T-helper 1 cell (primary cell): ENCODE measurements at regions not wholly inside any gene's neighbourhood (a gene's known extent, or its start where the extent isn't known, plus 50 kb on each side); places are given as distances from the start of the nearest gene placed in this dataset.

ENCODE experiments used
- DNase-seq, 5 donors: peaks; one replicate each; pipeline ENCODE4 v3.0.0-alpha.2; 2012 to 2020

DNA sequence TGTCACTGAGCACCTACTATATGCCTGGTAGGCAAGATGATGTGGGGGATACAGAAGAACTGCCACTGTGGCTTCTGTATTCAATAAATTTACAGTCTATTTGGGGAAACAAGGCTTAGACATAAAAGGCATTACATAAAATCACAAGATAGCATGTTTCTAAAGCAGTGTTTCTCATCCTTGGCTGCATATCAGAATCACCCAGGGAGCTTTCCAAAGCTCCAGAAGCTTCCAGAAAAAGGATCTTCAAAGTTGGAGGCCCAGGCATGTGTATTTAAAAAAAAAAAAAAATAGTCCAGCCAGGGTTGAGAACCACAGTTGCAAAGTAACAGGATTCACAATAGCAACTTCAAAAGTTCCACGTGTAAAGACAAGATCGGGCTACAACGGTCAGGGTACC is 112.4 kb upstream of the SPACA1 start:
- no peak for DNase-seq

DNA sequence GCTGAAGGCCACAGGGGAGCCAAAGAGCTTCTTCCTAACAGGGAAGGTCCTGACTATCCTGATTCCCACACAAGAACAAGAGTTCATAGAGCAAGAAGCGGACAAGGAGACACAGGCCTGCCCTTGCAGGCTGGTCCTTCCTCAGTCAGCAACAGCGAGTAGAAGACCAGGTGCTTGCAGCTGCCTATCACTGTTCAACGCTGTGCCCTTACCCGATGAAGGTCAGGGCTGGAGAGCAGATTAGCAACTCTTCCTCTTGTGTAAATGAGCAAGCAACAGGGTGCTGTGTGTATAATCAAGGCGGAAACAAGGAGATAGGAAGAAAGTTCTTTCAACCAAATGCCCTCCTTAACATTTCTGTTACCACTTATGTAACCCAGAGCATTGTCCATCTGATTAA is 115.3 kb upstream of the SPACA1 start:
- no peak for DNase-seq

DNA sequence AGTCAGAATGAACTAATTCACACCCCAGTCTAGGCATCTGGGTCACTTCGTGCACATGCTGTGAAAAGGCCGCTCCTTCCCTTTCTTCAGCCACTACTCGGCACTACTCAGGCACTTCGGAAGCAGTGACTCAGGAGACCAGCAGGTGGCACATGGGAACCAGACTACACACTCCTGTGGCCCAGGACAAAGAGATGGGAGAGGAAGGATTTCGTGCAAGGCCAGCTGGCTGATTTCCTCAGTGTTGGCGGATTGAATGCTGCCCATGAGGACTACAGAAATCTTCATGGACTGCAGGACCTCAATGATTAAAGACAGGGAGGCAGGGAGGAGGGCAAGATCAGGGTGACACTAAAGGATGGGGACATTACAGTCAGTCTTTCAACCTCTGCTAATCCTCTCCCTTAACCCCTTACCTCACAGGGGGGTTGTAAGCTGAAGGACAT is 117.8 kb upstream of the SPACA1 start:
- peak in 4 of 5 donors; percentile 12 to 53 (median 40) for DNase-seq

DNA sequence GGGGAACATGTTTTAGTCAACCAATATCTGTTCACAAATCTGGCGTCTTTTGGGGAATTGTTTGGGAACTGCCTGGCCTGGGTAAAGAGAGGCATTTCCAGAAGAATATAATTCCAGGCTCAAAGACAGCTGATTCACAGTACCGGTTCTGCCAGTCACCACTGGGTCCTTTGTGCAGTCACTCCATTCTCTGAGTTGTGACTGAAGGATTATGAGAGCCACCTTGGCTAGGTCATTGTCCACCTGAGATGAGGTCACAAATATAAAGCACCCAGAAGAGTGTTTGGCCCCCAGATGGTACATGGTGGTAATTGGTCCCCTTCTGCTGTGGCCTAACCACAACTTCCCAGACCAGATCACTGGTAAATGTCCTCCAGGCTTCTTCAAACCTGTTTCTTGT is 121.0 kb upstream of the SPACA1 start:
- no peak for DNase-seq

DNA sequence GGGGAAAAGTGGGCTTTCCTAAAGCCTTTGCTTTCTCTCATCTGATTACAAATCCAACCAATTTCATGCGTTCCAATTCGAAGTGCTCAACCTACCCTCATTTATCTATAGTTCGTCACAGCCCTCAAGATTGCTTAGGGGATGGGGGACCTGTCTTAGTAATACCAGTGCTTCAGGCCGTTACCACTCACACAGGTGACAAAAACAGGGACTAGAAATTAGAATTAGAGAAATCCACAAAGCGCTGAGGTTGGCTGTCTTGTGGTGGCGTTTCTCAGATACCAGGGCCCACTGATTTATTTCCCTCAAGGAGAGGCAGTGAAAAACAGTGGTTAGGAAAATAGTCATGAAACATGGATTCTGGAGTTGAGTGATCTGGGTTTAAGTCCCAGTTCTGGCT is 121.6 kb upstream of the SPACA1 start:
- no peak for DNase-seq

DNA sequence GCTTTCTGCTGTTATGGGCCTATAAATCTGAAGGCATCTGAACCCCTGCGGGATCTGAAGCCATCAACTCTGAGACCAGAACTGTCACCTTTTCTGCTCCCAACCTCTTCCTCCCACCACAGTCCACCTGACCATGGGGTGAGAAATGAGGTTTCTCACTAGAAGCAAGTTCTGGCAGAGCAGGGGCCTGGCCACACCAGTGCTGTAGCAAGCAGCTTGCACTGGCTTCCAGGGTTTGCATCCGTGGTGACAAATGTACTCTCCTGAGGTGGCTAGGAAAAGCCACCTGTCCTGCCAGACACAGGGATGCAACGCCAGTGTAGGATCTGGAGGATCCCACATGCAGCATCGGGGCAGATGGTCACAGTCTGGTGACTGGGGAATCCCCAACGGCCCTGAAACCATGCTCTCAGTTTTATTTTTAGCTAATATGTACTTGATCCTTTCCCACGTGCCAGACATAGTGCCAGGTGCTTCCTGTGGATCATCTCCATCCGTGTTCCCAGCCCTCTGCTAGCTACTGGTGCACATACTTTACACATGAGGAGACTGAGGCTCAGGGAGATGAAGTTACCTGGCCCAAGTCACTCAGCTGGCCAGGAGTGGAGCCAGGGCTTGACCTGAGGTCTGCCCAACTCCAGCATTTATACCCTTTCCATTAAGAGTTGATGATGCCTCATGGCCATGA is 122.1 kb upstream of the SPACA1 start:
- DNase-seq: no peak

DNA sequence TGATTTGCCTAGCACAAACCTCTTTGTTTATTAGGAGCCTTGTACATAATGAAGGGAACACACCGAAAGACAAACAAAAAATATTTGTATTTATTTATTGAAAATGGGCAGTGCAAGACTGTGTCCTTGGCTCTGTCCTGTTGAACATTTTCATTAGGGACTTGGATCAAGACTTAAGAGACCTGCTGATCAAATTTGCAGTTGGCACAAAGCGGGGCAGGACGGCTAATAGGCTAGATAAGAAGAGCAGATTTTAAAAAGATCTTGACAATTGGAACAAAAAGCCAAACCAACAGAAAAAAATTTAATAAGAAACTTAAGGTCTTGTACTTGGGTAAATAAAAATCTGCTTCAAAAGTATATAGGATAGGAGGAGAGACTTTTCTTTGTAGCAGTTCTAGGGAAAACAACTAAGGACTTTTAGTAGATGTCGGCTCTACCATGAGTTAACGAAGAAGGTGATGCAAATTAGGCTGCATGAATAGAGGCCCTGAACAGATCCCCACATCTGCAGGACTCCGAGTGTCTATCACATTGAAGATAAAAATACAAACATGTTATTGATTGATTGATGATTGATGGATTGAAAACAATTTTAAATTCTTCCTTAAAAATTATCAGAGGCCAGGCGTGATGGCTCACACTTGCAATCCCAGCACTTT is 124.1 kb upstream of the SPACA1 start:
- DNase-seq: no peak

DNA sequence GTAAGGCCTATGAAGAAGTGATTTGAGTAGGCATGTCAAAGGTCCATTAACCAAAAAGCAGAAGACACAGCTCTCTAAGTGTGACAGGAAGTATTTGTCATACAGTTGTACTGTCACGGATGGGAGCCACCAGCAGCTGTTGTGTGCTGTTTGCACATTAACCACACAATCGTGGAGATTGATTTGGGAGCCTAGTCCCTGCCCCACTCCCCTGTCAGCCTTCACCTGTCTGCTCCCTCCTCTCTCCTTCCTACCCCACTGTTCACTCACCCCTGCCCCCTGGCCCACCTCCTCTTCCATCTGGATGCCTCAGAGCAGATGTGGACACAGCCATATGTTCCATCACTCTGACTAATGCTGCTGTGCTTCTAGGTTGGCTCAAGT is 124.7 kb upstream of the SPACA1 start:
- DNase-seq: peak in 1 of 5 donors; percentile 51

DNA sequence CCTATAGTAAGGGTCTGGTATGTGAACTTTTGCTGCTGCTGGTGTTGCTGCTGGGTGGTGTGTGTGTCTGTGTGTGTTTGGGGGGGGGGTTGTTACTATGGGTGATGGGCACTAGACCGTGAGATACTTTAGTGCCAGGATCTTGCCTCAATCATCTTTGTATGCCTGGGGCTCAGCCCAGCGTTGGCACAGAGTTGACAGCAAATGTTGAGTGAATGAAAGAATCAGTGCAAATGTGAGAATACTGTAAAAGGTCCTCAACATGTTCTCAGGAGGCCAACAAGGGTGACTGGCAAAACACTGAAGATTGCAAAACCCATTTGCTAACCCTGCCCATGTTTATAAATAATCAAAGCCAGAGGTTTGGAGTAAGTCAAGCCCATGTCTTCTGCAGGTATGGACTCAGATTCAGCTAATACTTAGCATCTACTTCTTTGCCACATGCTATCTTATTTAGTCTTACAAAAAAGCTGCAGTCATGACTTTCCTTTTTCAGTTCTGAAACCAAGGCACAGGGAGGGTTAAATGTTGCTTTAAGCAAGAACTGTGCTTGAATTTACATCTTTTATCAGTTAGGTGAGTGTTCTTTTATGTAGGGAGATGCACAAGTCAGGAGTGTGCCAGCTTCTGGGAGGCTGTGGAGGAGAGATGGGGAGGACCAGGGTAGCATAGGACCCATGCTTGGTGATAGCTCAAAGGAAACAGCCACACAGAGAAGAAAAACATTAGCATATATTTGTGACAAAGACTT is 125.3 kb upstream of the SPACA1 start:
- no peak for DNase-seq

DNA sequence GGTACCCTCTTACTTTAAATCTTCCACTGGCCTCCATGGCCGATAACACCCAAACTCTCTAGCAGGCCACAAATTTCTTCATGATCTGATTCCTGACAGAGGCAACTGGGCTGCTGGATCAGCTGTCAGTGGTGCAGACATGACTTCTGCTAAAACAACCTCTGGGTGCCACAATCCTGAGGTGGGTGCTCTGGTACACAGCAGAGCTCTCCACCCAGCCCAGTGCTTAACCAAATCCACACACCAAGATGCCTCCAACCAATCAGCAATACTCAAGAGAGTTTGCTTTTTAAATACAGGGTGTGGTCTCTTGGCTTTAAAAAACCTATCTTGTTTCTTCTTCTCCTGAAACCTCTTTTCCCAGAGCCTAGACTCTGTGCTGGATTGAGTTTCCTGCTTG is 126.6 kb upstream of the SPACA1 start:
- DNase-seq: no peak

DNA sequence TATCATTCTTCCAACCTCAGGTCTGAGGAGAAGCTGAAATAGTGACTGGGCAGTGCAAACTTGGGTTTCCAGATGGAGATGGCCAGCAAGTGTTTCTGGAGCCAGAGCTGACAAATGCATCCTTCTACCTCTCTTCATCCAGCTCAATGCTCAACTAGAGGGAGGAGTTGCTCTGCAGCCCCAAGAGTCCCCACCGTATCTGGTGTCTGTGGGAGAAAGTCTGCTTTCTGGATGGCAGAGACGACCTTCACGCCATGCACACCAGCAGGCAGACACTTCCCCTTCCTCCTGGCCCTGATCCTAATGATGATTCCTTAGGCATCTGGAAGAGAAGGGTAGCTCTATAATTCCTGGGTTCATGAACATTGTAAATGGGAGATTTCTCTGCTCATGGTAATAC is 127.4 kb upstream of the SPACA1 start:
- no peak for DNase-seq

DNA sequence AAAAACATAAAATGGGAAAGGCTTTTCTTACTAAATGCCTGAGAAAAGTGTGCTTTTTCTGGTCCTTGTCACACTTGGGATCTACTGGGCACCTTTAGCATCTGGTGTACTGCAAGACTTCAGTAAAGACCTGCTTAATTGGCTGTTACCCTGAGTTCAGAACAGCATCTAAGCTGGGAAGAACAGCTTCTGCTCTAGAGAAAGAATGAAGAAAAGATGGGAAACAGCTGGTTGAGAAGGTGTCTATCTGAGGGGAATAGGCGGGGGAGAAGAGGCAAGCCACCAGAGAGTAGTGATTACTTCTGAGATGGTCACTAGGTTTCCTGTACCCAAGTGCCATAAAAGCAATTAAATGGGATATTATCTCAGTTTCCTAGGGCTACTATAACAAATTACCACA is 128.2 kb upstream of the SPACA1 start:
- no peak for DNase-seq

DNA sequence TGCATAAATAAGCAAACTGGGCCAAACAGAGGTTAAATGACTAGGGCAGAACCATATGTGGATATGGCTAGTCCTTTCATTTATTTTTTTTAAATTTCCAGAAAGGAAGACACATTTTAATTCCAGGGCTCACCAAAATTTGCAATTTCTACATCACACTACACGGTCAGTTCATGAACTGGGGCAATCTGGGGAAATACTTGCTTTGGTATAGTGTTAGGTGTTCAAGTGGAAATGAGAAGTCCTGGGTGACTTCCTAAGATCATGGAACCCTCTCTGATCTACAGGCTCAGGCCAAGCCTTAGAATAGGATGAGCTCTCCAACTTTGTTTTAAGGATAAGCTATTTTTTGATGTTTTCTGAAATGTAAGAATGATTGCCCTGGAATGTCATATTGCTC is 128.6 kb upstream of the SPACA1 start:
- no peak for DNase-seq

DNA sequence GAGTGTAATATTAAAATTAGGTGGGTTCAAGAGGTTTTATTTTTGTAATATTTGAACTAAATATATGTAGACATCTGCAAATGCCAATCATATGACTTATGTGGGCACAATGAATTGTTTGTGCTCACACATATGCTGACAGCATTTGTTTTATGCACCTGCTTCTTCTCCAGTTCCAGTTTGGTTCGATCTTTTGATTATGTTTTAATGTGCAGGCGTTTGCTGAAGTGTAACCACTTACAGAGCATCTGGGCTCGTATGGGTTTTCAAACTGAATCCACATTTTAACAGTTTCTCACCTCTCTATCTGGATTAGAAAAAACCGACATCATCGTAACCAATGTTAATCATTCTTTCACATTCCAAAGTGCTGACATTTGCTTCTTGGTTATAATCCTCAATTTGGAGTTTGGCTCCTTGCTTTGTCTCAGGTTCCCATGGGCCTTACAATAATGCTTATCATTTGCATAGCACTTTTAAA is 129.1 kb upstream of the SPACA1 start:
- no peak for DNase-seq

DNA sequence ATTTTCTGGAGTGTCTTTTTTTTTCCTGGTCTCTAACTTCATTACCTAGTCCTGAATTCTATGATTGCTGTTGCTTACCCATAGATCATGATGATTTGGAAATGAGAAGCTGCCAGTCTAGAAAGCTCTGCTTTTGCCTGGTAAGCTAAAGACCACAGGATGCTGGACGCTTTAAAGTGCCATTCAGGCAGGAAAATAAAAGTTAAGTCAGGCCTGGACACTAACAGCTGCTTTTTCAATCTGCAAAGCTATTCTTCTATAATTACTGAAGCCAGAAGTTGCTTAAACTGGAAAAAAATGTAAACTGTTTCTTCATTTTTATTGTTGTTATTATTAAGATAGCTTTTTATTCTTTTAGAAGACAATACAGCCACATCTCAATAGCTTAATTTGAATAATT is 129.8 kb upstream of the SPACA1 start:
- DNase-seq: no peak

DNA sequence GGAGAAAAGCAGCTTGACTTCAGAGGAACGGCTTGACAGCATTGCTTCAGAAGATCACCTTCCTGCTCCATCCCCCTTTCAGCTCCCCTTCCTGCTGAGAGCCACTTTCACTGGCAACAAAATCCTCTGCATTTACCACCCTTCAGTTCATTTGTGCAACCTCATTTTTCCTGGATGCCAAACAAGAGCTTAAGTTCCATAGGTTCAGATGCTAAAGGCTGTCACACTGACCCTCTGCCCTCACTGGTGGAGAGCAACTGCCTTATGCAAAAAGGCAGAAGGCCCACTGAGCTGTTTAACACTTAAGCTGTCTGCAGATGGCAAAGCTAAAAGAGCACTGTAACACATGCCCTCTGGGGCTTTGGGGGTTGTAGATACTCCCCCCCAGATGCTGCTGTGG is 131.2 kb upstream of the SPACA1 start:
- no peak for DNase-seq

DNA sequence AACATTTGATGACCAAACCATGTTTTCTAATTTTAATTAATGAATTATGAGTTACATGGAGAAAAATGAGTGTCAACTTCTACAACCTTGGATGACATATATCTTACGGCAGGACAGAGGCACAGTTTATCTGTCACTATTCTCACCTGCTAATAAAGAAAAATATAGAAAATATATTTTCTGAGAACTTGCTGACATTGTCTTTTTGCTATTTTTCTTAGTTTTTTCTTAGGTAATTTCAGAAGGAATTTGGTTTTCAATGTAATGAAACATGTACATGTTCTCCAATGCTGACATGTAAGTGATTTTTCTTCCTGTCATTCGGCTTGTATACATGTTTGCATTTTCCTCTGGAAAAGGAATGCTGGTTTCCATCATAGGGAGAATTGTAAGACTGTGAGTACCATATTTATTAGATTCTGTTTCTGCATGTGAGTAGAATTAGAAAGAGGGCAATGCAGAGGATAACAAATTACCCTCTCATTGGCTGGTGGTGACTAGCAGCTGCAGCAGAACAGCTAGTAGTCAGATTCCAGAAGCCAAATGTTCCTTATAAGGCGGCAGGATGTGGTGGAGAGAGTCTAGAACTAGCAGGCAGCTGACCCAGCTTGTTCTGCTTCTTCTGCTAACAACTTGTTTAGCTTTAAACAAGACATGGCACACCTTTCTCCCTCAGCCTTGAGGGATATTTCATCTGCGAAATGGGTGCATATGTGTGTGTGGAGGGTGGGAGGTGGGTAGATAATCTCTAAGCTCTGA is 132.8 kb upstream of the SPACA1 start:
- peak in 1 of 5 donors; percentile 39 for DNase-seq

DNA sequence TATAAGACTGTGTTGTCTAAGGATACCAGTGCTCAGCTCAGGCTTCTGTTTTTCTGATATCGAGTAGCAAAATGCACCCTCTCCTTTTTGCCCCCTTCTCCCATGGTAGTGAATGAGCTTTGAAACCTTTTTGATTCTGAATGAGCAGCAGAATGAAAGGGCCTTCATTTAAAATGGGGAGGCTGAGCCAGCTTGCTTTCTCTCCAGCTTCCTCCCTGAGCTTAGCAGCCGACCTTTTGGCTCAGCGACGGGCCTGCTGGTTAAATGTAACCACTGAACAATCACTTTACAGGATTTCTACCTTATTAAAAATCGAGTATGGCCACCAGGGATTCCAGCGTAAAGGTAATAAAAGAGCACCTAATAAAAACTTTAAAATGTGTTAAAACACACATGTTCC is 133.7 kb upstream of the SPACA1 start:
- no peak for DNase-seq

DNA sequence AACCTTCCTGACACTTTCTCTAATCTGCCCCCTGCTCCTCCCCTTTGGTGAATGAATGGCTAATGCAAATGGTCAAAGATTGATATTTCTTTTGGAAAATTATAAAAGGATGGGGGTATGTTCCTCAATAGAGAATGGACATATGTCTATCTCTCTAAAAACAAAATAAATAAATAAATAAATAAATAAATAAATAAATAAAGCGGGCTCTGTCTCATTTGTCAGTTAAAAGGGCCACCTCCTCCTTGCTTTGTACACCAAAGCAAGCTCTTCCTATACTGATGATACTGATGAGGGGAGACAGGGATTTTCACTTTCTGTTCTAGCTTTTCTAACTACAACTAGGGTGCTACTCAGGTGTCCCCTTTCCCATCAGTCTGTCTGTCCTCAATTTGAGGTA is 135.5 kb upstream of the SPACA1 start:
- DNase-seq: no peak

DNA sequence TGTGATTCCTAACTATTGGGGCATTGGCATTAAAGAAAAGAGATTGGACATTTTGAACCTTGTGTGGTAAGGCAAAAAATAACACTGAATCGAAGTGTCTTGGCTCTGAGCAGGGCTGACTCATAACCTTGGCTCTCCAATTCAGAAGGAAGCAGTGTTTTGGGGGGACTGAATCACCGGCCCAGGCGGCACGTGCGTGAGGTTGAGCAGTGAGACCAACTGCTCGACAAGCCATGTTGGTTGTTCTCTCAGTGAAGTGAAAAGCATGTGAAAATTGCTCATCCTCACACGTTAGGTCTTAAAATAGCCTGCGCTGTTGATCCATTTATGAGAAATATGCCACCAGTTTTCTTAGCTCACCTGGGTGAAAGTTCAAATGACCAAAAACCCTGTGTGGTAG is 137.8 kb upstream of the SPACA1 start:
- no peak for DNase-seq

DNA sequence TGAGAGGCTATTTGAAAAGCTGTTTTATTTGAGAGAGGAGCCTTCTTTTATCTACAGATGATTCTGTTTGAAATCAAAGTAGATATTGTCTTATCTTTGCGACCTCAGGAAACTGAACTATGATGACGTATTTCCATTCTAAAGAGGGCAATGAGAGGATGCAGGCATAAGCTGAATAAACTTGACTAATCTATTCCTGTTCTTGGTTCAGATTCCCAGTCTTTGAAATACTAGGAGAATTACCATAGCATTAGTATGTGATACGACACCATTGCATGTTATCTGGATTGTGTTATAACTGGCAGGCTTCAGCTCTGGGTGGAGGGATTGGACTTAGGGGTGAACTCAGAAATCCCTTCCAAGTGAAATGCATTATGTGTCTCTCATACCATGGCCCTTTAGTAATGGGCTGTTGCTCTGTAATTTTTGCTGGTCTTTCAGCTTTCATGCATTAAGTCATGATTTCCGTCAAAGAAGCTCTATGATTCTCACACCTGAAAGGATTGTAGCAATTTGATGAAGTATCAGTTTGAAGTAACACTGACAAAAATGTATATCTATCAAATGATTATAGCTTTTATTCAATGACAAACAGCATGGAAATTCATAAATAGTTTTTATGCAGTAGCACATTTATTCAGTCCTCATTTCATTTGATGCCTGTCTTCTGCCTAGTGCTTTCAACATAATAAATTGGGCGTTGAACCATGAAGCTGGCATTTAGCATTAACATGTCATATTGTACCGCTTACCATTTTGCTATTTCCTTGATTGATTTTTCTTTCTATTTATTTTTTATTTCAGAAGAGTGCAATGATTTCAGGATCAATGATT is 138.4 kb upstream of the SPACA1 start:
- no peak for DNase-seq

DNA sequence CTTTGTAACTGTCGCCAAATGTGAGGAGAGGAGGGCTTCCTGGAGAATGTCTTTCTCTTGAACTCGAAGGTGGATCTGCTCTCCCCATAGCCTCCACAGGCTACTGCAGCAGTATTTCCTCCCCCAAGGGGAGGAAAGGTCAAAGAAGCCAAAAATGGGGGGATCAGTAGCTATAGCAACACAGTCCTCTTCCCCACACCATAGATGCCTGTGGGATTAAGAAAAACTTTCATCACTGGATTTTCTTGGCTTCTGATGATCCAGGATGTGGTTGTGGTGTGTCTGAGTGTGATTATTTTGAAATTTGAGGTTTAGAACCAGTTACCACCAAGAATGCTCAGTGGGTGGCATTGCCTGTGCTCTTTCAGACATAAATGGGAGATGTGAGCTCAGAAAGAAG is 140.1 kb upstream of the SPACA1 start:
- peak in 1 of 5 donors; percentile 48 for DNase-seq
